Gastrocnemius medialis (tissue), 4 donors: ENCODE measurements at regions not wholly inside any gene's neighbourhood (a gene's known extent, or its start where the extent isn't known, plus 50 kb on each side); places are given as distances from the start of the nearest gene placed in this dataset.

Experiments
- ATAC-seq, 2 donors: fragments of 150-250 bp; one replicate each; pipeline ENCODE4 v1.9.1; 2016
- DNase-seq, 2 donors: peaks; one replicate each; pipeline ENCODE4 v3.0.0-alpha.2; 2019
- H3K27ac ChIP-seq, 4 donors: fragments of 200-600 bp; sonication (generic); 1 replicate in 1 of 4; 2 replicates in 3 of 4; pipeline ENCODE4 v1.5.1; 2016 to 2018; ENCODE audit warnings: mild to moderate bottlenecking in 2 of 4, moderate library complexity in 1 of 4
- H3K27me3 ChIP-seq, 3 donors: fragments of 200-600 bp; sonication (generic) in 2 of 3; 1 replicate in 1 of 3; 2 replicates in 2 of 3; pipeline versions ENCODE4 v1.5.1 to v1.6.0; 2016 to 2019; ENCODE audit warnings: mild to moderate bottlenecking in 1 of 3, moderate library complexity in 1 of 3
- H3K36me3 ChIP-seq, 2 donors: fragments of 200-600 bp; sonication (generic) in 1 of 2; one replicate each; pipeline ENCODE4 v1.5.1; 2017 to 2018
- H3K4me1 ChIP-seq, 2 donors: fragments of 200-600 bp; sonication (generic) in 1 of 2; one replicate each; pipeline ENCODE4 v1.5.1; 2016 to 2017; ENCODE audit warnings: mild to moderate bottlenecking in 2 of 2
- H3K4me3 ChIP-seq, 4 donors: fragments of 200-600 bp; sonication (generic) in 3 of 4; 1 replicate in 1 of 4; 2 replicates in 3 of 4; pipeline ENCODE4 v1.5.1; 2016 to 2019; ENCODE audit warnings: mild to moderate bottlenecking in 2 of 4
- H3K9me3 ChIP-seq, 3 donors: fragments of 200-600 bp; sonication (generic) in 2 of 3; 1 replicate in 1 of 3; 2 replicates in 2 of 3; pipeline ENCODE4 v1.5.1; 2016 to 2019
- POLR2A ChIP-seq, 2 donors: fragments of 450-650 bp; IDR thresholded peaks; one replicate each; pipeline ENCODE4 v1.6.1; 2017; ENCODE audit warnings: antibody characterized with exemption in 2 of 2, mild to moderate bottlenecking in 2 of 2, moderate library complexity in 2 of 2
- in situ Hi-C, 4 donors: fragments of 200-750 bp; cut with MboI; loops; one replicate each; pipeline versions ENCODE4 v1.15.0 to v1.8.0; 2017; ENCODE audit warnings: low sequenced_read_pairs in 4 of 4
- intact Hi-C: fragments of 100-400 bp; cut with DNase I; formaldehyde crosslinking; loops from one replicate; pipeline ENCODE4 v1.15.1; 2023; ENCODE audit warnings: low total_unique reads
- TF ChIP-seq, protein P1 (sequence below), 5 experiments: fragments of 450-650 bp in 3 of 5; fragments of 200-600 bp in 2 of 5; sonication (generic) in 2 of 5; IDR thresholded peaks in 4 of 5; conservative IDR thresholded peaks in 1 of 5; 1 replicate in 4 of 5; 2 replicates in 1 of 5; pipeline ENCODE4 v1.5.1; 2016 to 2019; ENCODE audit warnings: antibody characterized with exemption in 5 of 5, mild to moderate bottlenecking in 3 of 5, moderate library complexity in 3 of 5

DNA sequence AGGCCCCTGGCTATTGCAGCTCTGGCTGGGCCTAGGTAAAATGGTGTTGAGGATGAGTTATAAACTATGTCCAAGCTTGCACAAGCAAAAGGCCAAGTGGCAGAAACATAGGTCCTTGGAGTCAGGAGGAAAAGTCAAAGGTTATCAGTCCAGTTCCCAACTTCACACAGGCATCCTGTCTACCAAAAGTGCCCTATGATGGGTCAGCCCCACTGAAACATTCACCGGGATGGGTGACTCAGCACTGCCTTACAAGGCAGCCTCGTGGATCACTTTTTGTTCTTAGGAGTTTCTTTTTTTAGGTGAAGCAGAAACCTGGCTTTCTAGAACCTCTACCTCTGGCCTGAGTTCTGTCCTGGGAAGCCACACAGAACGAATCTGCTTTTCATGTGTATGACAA is 158.8 kb upstream of the LYZL2 start:
- in situ Hi-C loops (loop anchor here (5.0 to 25.0 kb wide), 7 partner anchors 244 to 1026 kb away; partner anchors contain the start of genes ZEB1 (in 4 of the 4) and ZNF438 (in 2 of the 4)), intact Hi-C loops (loop anchor here (5.0 to 10.0 kb wide), 4 partner anchors 54 to 916 kb away; no protein-coding TSS in a partner anchor)
- Histone ChIP-seq H3K4me1 (peaks cover 3 to 5% of the 10 kb centered on the region in 2 donors), H3K36me3 (no peaks in the 10 kb centered on the region), H3K9me3 (no peaks in the 10 kb centered on the region), H3K4me3 (no peak overlapping the region), H3K27ac (no peak overlapping the region), H3K27me3 (no peaks in the 10 kb centered on the region)
- DNase-seq (no peak), ATAC-seq (no peak)
- TF ChIP-seq, protein P1, sequence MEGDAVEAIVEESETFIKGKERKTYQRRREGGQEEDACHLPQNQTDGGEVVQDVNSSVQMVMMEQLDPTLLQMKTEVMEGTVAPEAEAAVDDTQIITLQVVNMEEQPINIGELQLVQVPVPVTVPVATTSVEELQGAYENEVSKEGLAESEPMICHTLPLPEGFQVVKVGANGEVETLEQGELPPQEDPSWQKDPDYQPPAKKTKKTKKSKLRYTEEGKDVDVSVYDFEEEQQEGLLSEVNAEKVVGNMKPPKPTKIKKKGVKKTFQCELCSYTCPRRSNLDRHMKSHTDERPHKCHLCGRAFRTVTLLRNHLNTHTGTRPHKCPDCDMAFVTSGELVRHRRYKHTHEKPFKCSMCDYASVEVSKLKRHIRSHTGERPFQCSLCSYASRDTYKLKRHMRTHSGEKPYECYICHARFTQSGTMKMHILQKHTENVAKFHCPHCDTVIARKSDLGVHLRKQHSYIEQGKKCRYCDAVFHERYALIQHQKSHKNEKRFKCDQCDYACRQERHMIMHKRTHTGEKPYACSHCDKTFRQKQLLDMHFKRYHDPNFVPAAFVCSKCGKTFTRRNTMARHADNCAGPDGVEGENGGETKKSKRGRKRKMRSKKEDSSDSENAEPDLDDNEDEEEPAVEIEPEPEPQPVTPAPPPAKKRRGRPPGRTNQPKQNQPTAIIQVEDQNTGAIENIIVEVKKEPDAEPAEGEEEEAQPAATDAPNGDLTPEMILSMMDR (IDR thresholded peaks at IDR 0.05 in 4 of 5, conservative IDR thresholded peaks at IDR 0.05 in 1 of 5): no peak
- TF ChIP-seq POLR2A (IDR thresholded peaks at IDR 0.05): no peak

DNA sequence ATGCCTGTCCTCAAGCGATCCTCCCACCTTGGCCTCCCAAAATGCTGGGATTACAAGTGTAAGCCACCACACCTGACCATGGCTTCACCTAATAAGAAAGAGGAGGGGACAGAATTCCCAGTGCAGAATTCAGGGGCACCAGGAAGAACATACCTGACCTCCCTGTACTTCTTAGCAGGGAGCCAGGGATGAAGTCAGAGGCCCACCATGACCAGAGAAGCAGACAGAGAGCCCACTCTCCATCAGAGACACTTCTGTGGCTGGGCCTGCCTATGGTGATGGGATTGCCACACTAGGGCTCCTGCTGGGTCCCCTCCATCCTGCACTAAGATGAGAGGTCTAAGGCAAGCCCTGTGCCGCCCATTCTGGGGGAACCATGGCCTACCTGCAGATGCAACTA is 157.4 kb upstream of the LYZL2 start:
- intact Hi-C loops: loop anchor here (5.0 to 10.0 kb wide), 4 partner anchors 55 to 918 kb away; no protein-coding TSS in a partner anchor
- peaks cover 3 to 12% of the 10 kb centered on the region in 2 donors for H3K4me1 ChIP-seq
- in situ Hi-C loops: loop anchor here (5.0 to 25.0 kb wide), 7 partner anchors 245 to 1028 kb away; partner anchors contain the start of genes ZEB1 (in 4 of the 4) and ZNF438 (in 2 of the 4)
- ATAC-seq: no peak
- DNase-seq: no peak
- H3K36me3 ChIP-seq: no peaks in the 10 kb centered on the region
- no peak overlapping the region for H3K27ac ChIP-seq
- no peak for TF ChIP-seq POLR2A (IDR thresholded peaks at IDR 0.05)
- TF ChIP-seq, protein P1 (IDR thresholded peaks at IDR 0.05 in 4 of 5, conservative IDR thresholded peaks at IDR 0.05 in 1 of 5): no peak
- H3K9me3 ChIP-seq: no peaks in the 10 kb centered on the region
- H3K27me3 ChIP-seq: no peaks in the 10 kb centered on the region
- no peak overlapping the region for H3K4me3 ChIP-seq

DNA sequence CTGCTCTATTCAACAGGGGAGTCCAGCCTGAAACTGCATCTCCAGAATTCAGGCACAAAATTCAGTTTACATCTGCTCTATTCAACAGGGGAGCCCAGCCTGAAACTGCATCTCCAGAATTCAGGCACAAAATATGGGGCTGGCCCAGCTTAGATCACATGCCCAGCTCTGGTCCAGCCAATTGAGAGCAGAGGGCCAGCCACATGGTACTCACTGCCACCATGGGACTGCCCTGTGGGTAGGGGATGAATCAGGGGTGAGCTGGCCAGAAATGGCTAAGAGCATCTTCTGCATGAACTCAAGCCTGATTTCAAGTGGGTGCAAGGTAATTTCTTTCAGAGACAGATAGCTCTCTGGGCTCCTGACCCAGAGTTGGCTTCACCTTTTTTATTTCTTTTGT is 156.6 kb upstream of the LYZL2 start:
- Histone ChIP-seq H3K36me3 (no peaks in the 10 kb centered on the region), H3K4me1 (peaks cover 3 to 12% of the 10 kb centered on the region in 2 donors), H3K4me3 (no peak overlapping the region), H3K27ac (peak overlapping the region; percentile 82 to 90 (median 87)), H3K9me3 (no peaks in the 10 kb centered on the region), H3K27me3 (no peaks in the 10 kb centered on the region)
- in situ Hi-C loops: loop anchor here (5.0 to 25.0 kb wide), 7 partner anchors 246 to 1029 kb away; partner anchors contain the start of genes ZEB1 (in 4 of the 4) and ZNF438 (in 2 of the 4)
- intact Hi-C loops: loop anchor here (5.0 to 10.0 kb wide), 4 partner anchors 56 to 919 kb away; no protein-coding TSS in a partner anchor
- ATAC-seq: no peak
- no peak for DNase-seq
- TF ChIP-seq, protein P1 (IDR thresholded peaks at IDR 0.05 in 4 of 5, conservative IDR thresholded peaks at IDR 0.05 in 1 of 5): no peak
- no peak for TF ChIP-seq POLR2A (IDR thresholded peaks at IDR 0.05)

DNA sequence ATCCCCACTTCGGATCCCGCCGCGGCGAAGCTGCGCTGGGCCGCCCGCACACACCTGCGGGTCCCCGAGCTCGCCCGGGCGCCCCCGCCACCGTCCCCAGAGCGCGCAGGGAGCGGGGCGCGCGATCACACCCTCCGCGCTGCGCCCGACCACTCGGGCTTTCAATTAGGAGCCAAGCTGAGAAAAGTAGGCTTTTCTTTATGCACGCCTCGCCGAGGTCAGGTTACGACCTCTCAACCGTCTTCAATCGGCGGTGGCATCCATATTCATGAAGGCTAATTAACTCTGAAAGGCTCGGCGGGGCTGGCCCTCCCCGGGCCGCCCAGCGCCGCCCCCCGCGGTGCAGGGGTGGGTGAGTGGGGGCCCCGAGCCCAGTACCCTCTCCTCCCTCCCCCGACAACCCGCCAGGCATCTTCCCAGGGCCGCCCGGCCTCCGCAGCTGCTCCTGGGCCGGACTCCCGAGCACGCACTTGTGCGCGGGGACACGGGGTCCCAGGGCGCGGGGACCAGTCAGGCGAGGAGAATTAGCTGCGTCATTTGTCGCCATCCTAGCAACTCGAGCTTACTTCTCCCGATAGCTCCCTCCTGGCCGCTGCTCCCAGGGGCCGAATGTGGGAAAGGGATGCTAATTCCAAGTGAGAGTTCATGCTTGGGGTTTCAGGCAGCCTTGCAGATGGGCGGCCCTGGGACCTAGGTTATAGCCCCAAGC is 155.5 kb upstream of the LYZL2 start:
- ATAC-seq (peak; percentile 71 to 72), DNase-seq (peak; percentile 69 to 80)
- peak overlapping the region; percentile 55 to 91 (median 77) for H3K4me3 ChIP-seq
- no peaks in the 10 kb centered on the region for H3K36me3 ChIP-seq
- no peaks in the 10 kb centered on the region for H3K9me3 ChIP-seq
- peak overlapping the region; percentile 82 to 90 (median 87) for H3K27ac ChIP-seq
- H3K27me3 ChIP-seq: no peaks in the 10 kb centered on the region
- TF ChIP-seq, protein P1 (IDR thresholded peaks at IDR 0.05 in 4 of 5, conservative IDR thresholded peaks at IDR 0.05 in 1 of 5): no peak
- TF ChIP-seq POLR2A (IDR thresholded peaks at IDR 0.05): peak; percentile 60 to 74
- intact Hi-C loops (loop anchor here (1.0 to 10.0 kb wide), 8 partner anchors 57 to 1024 kb away; partner anchors contain the start of genes ZEB1 and ZNF438), in situ Hi-C loops (loop anchor here (5.0 to 25.0 kb wide), 7 partner anchors 247 to 1030 kb away; partner anchors contain the start of genes ZEB1 (in 4 of the 4) and ZNF438 (in 2 of the 4))
- peaks cover 3 to 12% of the 10 kb centered on the region in 2 donors for H3K4me1 ChIP-seq
